ENCODE measurements at regions not wholly inside any gene's neighbourhood (a gene's known extent, or its start where the extent isn't known, plus 50 kb on each side); places are given as distances from the start of the nearest gene placed in this dataset.

DNA sequence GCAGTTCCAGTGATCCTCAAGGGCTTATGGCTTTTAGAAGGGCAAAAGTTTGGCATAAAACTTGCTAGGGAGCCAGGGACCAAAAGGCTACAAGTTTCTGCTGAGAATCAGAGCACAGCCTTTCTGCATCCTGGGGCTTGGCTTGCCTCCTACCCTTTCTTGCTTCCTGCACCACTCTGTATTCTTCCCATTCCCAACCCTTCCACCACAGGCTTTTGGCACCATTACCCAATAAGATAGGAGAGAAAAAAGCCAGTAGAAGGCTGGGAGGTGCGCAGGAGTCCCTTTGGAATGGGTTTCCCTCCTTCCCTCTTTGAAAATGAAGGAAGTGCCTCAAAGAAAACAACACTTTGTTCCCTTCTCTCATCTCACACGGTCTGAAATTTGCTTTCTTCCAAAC, 268.6 kb downstream of the PDCD6IP start (continued):
- TF ChIP-seq, protein P1, sequence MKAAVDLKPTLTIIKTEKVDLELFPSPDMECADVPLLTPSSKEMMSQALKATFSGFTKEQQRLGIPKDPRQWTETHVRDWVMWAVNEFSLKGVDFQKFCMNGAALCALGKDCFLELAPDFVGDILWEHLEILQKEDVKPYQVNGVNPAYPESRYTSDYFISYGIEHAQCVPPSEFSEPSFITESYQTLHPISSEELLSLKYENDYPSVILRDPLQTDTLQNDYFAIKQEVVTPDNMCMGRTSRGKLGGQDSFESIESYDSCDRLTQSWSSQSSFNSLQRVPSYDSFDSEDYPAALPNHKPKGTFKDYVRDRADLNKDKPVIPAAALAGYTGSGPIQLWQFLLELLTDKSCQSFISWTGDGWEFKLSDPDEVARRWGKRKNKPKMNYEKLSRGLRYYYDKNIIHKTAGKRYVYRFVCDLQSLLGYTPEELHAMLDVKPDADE (IDR thresholded peaks at IDR 0.05): no peak
- no peak for TF ChIP-seq ZNF114 (CRISPR knock-in tag; IDR thresholded peaks at IDR 0.05)
- TF ChIP-seq, protein P2, sequence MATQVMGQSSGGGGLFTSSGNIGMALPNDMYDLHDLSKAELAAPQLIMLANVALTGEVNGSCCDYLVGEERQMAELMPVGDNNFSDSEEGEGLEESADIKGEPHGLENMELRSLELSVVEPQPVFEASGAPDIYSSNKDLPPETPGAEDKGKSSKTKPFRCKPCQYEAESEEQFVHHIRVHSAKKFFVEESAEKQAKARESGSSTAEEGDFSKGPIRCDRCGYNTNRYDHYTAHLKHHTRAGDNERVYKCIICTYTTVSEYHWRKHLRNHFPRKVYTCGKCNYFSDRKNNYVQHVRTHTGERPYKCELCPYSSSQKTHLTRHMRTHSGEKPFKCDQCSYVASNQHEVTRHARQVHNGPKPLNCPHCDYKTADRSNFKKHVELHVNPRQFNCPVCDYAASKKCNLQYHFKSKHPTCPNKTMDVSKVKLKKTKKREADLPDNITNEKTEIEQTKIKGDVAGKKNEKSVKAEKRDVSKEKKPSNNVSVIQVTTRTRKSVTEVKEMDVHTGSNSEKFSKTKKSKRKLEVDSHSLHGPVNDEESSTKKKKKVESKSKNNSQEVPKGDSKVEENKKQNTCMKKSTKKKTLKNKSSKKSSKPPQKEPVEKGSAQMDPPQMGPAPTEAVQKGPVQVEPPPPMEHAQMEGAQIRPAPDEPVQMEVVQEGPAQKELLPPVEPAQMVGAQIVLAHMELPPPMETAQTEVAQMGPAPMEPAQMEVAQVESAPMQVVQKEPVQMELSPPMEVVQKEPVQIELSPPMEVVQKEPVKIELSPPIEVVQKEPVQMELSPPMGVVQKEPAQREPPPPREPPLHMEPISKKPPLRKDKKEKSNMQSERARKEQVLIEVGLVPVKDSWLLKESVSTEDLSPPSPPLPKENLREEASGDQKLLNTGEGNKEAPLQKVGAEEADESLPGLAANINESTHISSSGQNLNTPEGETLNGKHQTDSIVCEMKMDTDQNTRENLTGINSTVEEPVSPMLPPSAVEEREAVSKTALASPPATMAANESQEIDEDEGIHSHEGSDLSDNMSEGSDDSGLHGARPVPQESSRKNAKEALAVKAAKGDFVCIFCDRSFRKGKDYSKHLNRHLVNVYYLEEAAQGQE (IDR thresholded peaks at IDR 0.05; ENCODE audit: unreplicated experiment): no peak
- no peak for TF ChIP-seq EZH2phosphoT487 (IDR thresholded peaks at IDR 0.05; ENCODE audit: unreplicated experiment)
- no peak for TF ChIP-seq JUNB (IDR thresholded peaks at IDR 0.05; ENCODE audit: unreplicated experiment)

DNA sequence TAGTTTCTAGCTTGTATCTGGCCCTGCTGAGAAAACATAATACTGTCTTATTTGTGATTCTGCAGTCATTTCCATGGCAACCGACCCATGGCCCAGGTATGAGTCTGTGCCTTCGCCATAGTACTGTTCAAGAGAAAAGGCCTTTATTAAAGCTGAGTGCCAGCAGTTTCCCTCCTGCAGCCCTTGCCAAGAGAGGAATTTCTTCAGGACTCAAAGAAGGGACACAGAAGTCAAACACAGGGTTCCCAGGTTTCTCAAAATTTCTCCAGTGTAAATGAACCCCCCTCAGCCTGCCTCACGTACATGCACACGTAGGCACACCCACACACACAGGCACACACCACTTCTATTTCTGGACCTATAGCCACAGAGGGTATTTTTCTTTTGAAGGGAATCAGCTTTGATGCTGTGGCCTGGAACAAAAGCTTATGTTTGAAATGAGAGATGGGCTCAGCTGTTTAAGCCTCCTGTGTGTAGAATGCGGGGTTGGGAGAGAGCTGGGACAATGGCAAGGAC, 269.2 kb downstream of the PDCD6IP start:
- no peak for ATAC-seq
- no peak overlapping the region for H3K4me3 Mint-ChIP-seq
- Histone ChIP-seq H3K36me3 (ENCODE audit: insufficient read depth) (no peaks in the 10 kb centered on the region), H3K79me2 (replicated peaks; ENCODE audit: insufficient read depth) (no peaks in the 10 kb centered on the region), H3F3A (replicated peaks; ENCODE audit: low read depth) (no peaks in the 10 kb centered on the region), H3K27me3 (ENCODE audit: insufficient read depth) (no peaks in the 10 kb centered on the region), H4K20me1 (replicated peaks; ENCODE audit: insufficient read depth) (no peaks in the 10 kb centered on the region), H3K4me1 (ENCODE audit: insufficient read depth) (peaks cover 2% of the 10 kb centered on the region; the same call in 1 of the 2 replicates), H3K4me2 (no peak overlapping the region), H3K27ac (ENCODE audit: low read depth) (no peak overlapping the region), H3K4me3 (no peak overlapping the region), H2AFZ (peak overlapping the region; percentile 72), H3K9me2 (ENCODE audit: insufficient read depth) (peaks cover 11% of the 10 kb centered on the region; the same call in 1 of the 2 replicates)
- DNase-seq (ENCODE audit: low spot score): peak; percentile 18
- H3K36me3 Mint-ChIP-seq (ENCODE audit: low read depth): no peaks in the 10 kb centered on the region
- H3K27ac Mint-ChIP-seq: no peak overlapping the region
- H3K27me3 Mint-ChIP-seq (ENCODE audit: insufficient read depth, low read depth, poor library complexity): peaks cover 2% of the 10 kb centered on the region
- H3K4me1 Mint-ChIP-seq: peaks cover 12% of the 10 kb centered on the region
- H3K9me3 Mint-ChIP-seq: no peaks in the 10 kb centered on the region
- TF ChIP-seq, protein P2 (IDR thresholded peaks at IDR 0.05; ENCODE audit: unreplicated experiment): no peak
- TF ChIP-seq EZH2 (IDR thresholded peaks at IDR 0.05; ENCODE audit: low read depth, unreplicated experiment) (no peak), ZNF462 (CRISPR knock-in tag; IDR thresholded peaks at IDR 0.05) (no peak), JUNB (IDR thresholded peaks at IDR 0.05; ENCODE audit: unreplicated experiment) (no peak), NANOG (IDR thresholded peaks at IDR 0.05; ENCODE audit: borderline replicate concordance) (no peak)

All from GM23338 (cell line).